GM06990 (cell line): ENCODE measurements at regions not wholly inside any gene's neighbourhood (a gene's known extent, or its start where the extent isn't known, plus 50 kb on each side); places are given as distances from the start of the nearest gene placed in this dataset.

Experiments used
- DNase-seq: peaks from one replicate; pipeline ENCODE4 v3.0.0-alpha.2; 2011; ENCODE audit not compliant: insufficient read length; ENCODE audit errors: extremely low read depth
- H3K27me3 ChIP-seq: replicated peaks from 2 replicates; pipeline ENCODE4 v1.6.0; 2011; ENCODE audit warnings: low read length; ENCODE audit not compliant: control insufficient read depth, insufficient read depth
- H3K36me3 ChIP-seq: 2 replicates; pipeline ENCODE4 v1.5.1; 2011; ENCODE audit warnings: low read length; ENCODE audit not compliant: control insufficient read depth, insufficient read depth
- H3K4me3 ChIP-seq: replicated peaks from 2 replicates; pipeline ENCODE4 v1.5.1; 2011; ENCODE audit warnings: low read depth, mild to moderate bottlenecking, control low read depth, low read length
- CTCF ChIP-seq: IDR thresholded peaks from 2 replicates; pipeline ENCODE4 v1.5.1; 2011; ENCODE audit warnings: low read length, control low read depth, mild to moderate bottlenecking, inconsistent platforms; ENCODE audit not compliant: insufficient read depth, poor library complexity, severe bottlenecking

- no peak for TF ChIP-seq CTCF
- Histone ChIP-seq H3K36me3 (no peaks in the 10 kb centered on the region), H3K4me3 (no peak overlapping the region), H3K27me3 (no peaks in the 10 kb centered on the region)
- no peak for DNase-seq
Observed at GRCh38 chr2:18496516-18496915, 63.9 kb downstream of the RDH14 start.

GRCh38 chr2:18495058-18495457, 65.4 kb downstream of the RDH14 start:
- Histone ChIP-seq H3K27me3 (no peaks in the 10 kb centered on the region), H3K4me3 (no peak overlapping the region), H3K36me3 (no peaks in the 10 kb centered on the region)
- no peak for TF ChIP-seq CTCF
- no peak for DNase-seq

- no peaks in the 10 kb centered on the region for H3K36me3 ChIP-seq
- no peak for DNase-seq
- H3K4me3 ChIP-seq = no peak overlapping the region
- no peaks in the 10 kb centered on the region for H3K27me3 ChIP-seq
- no peak for TF ChIP-seq CTCF
Observed at GRCh38 chr2:18492721-18493120, 67.7 kb downstream of the RDH14 start.

- TF ChIP-seq CTCF = no peak
- Histone ChIP-seq H3K36me3 (no peaks in the 10 kb centered on the region), H3K4me3 (no peak overlapping the region), H3K27me3 (no peaks in the 10 kb centered on the region)
- no peak for DNase-seq
Observed at GRCh38 chr2:18491577-18491976, 68.9 kb downstream of the RDH14 start.

GRCh38 chr2:18490901-18491300, 69.6 kb downstream of the RDH14 start:
- Histone ChIP-seq H3K27me3 (no peaks in the 10 kb centered on the region), H3K4me3 (no peak overlapping the region), H3K36me3 (no peaks in the 10 kb centered on the region)
- TF ChIP-seq CTCF = no peak
- DNase-seq = no peak

- TF ChIP-seq CTCF = no peak
- DNase-seq = no peak
- Histone ChIP-seq H3K4me3 (no peak overlapping the region), H3K27me3 (no peaks in the 10 kb centered on the region), H3K36me3 (no peaks in the 10 kb centered on the region)
Observed at GRCh38 chr2:18487106-18487913, 73.1 kb downstream of the RDH14 start.
